ENCODE measurements at regions not wholly inside any gene's neighbourhood (a gene's known extent, or its start where the extent isn't known, plus 50 kb on each side); places are given as distances from the start of the nearest gene placed in this dataset.
"Not testable (repeated sequence)": the region's sequence is repeated elsewhere in the genome, so short reads cannot be mapped to it uniquely, and the experiment has no call there.

GRCh38 chr3:112741983-112742382 lies 101.0 kb upstream of the CCDC80 start:
- no peaks in the 10 kb centered on the region for H3K9me3 ChIP-seq
- no peaks in the 10 kb centered on the region for H3K36me3 ChIP-seq
- no peaks in the 10 kb centered on the region for H3K27me3 ChIP-seq
- H3K4me3 ChIP-seq = no peak overlapping the region
- no peak for DNase-seq

GRCh38 chr3:112740835-112741234 lies 99.9 kb upstream of the CCDC80 start:
- Histone ChIP-seq H3K4me3 (no peak overlapping the region), H3K27me3 (no peaks in the 10 kb centered on the region), H3K36me3 (no peaks in the 10 kb centered on the region), H3K9me3 (no peaks in the 10 kb centered on the region)
- DNase-seq = no peak

- H3K4me3 ChIP-seq = no peak overlapping the region
- no peaks in the 10 kb centered on the region for H3K9me3 ChIP-seq
- H3K27me3 ChIP-seq = no peaks in the 10 kb centered on the region
- no peak for DNase-seq
- H3K36me3 ChIP-seq = no peaks in the 10 kb centered on the region
Observed at GRCh38 chr3:112739252-112739965, 98.5 kb upstream of the CCDC80 start.

GRCh38 chr3:112738366-112738765 lies 97.4 kb upstream of the CCDC80 start:
- Histone ChIP-seq H3K9me3 (no peaks in the 10 kb centered on the region), H3K4me3 (no peak overlapping the region), H3K27me3 (no peaks in the 10 kb centered on the region), H3K36me3 (no peaks in the 10 kb centered on the region)
- DNase-seq = no peak

- H3K4me3 ChIP-seq = no peak overlapping the region
- no peaks in the 10 kb centered on the region for H3K36me3 ChIP-seq
- H3K27me3 ChIP-seq = no peaks in the 10 kb centered on the region
- DNase-seq = no peak
- no peaks in the 10 kb centered on the region for H3K9me3 ChIP-seq
Observed at GRCh38 chr3:112736805-112737566, 96.0 kb upstream of the CCDC80 start.

- DNase-seq = no peak
- no peaks in the 10 kb centered on the region for H3K36me3 ChIP-seq
- no peaks in the 10 kb centered on the region for H3K27me3 ChIP-seq
- H3K9me3 ChIP-seq = 0 out of 2 replicates have a peak, but pooled peaks cover 2% of the 10 kb centered on the region
- H3K4me3 ChIP-seq = no peak overlapping the region
Observed at GRCh38 chr3:112736386-112736785, 95.4 kb upstream of the CCDC80 start.

GRCh38 chr3:112735926-112736325 lies 95.0 kb upstream of the CCDC80 start:
- H3K9me3 ChIP-seq = 0 out of 2 replicates have a peak, but pooled peaks cover 3% of the 10 kb centered on the region
- H3K27me3 ChIP-seq = no peaks in the 10 kb centered on the region
- H3K4me3 ChIP-seq = no peak overlapping the region
- H3K36me3 ChIP-seq = no peaks in the 10 kb centered on the region
- DNase-seq = no peak

- Histone ChIP-seq H3K27me3 (no peaks in the 10 kb centered on the region), H3K36me3 (no peaks in the 10 kb centered on the region), H3K9me3 (0 out of 2 replicates have a peak, but pooled peaks cover 3% of the 10 kb centered on the region), H3K4me3 (no peak overlapping the region)
- peak; percentile 61 for DNase-seq
Observed at GRCh38 chr3:112734736-112735350, 93.9 kb upstream of the CCDC80 start.

GRCh38 chr3:112734171-112734570 lies 93.2 kb upstream of the CCDC80 start:
- no peaks in the 10 kb centered on the region for H3K27me3 ChIP-seq
- H3K4me3 ChIP-seq = no peak overlapping the region
- DNase-seq = no peak
- H3K9me3 ChIP-seq = 0 out of 2 replicates have a peak, but pooled peaks cover 3% of the 10 kb centered on the region
- H3K36me3 ChIP-seq = no peaks in the 10 kb centered on the region

GRCh38 chr3:112730210-112730609 lies 89.3 kb upstream of the CCDC80 start:
- Histone ChIP-seq H3K27me3 (no peaks in the 10 kb centered on the region), H3K36me3 (no peaks in the 10 kb centered on the region), H3K4me3 (no peak overlapping the region), H3K9me3 (0 out of 2 replicates have a peak, but pooled peaks cover 3% of the 10 kb centered on the region)
- DNase-seq = no peak

GRCh38 chr3:112721231-112721630 lies 80.3 kb upstream of the CCDC80 start:
- H3K36me3 ChIP-seq = no peaks in the 10 kb centered on the region
- no peak for DNase-seq
- no peak overlapping the region for H3K4me3 ChIP-seq
- no peaks in the 10 kb centered on the region for H3K27me3 ChIP-seq
- 0 out of 2 replicates have a peak, but pooled peaks cover 2% of the 10 kb centered on the region for H3K9me3 ChIP-seq

GRCh38 chr3:112718967-112719366 lies 78.0 kb upstream of the CCDC80 start:
- H3K4me3 ChIP-seq = no peak overlapping the region
- H3K36me3 ChIP-seq = no peaks in the 10 kb centered on the region
- H3K9me3 ChIP-seq = 0 out of 2 replicates have a peak, but pooled peaks cover 2% of the 10 kb centered on the region
- DNase-seq = no peak
- H3K27me3 ChIP-seq = no peaks in the 10 kb centered on the region

GRCh38 chr3:112718516-112718915 lies 77.6 kb upstream of the CCDC80 start:
- no peak for DNase-seq
- Histone ChIP-seq H3K36me3 (no peaks in the 10 kb centered on the region), H3K4me3 (no peak overlapping the region), H3K27me3 (no peaks in the 10 kb centered on the region), H3K9me3 (no peaks in the 10 kb centered on the region)

- H3K27me3 ChIP-seq = no peaks in the 10 kb centered on the region
- H3K4me3 ChIP-seq = no peak overlapping the region
- no peaks in the 10 kb centered on the region for H3K36me3 ChIP-seq
- peaks cover 18% of the 10 kb centered on the region for H3K9me3 ChIP-seq
- DNase-seq = no peak
Observed at GRCh38 chr3:112709911-112710310, 69.0 kb upstream of the CCDC80 start.

- Histone ChIP-seq H3K27me3 (no peaks in the 10 kb centered on the region), H3K4me3 (no peak overlapping the region), H3K9me3 (peaks cover 19% of the 10 kb centered on the region), H3K36me3 (no peaks in the 10 kb centered on the region)
- peak; percentile 66 for DNase-seq
Observed at GRCh38 chr3:112699436-112699978, 58.6 kb upstream of the CCDC80 start.

- H3K4me3 ChIP-seq = not testable (repeated sequence)
Observed at GRCh38 chr3:112698442-112698841, 57.5 kb upstream of the CCDC80 start.

GRCh38 chr3:112696244-112696643 lies 55.3 kb upstream of the CCDC80 start:
- not testable (repeated sequence) for H3K27me3 ChIP-seq, DNase-seq, H3K4me3 ChIP-seq, H3K36me3 ChIP-seq, H3K9me3 ChIP-seq

More at GRCh38 chr3:112698442-112698841, 57.5 kb upstream of the CCDC80 start:
- not testable (repeated sequence) for H3K27me3 ChIP-seq, DNase-seq, H3K36me3 ChIP-seq
- H3K9me3 ChIP-seq = peaks cover 15% of the 10 kb centered on the region

Data from MG63 (cell line).